SK-N-MC (cell line): ENCODE measurements at regions not wholly inside any gene's neighbourhood (a gene's known extent, or its start where the extent isn't known, plus 50 kb on each side); places are given as distances from the start of the nearest gene placed in this dataset.

ENCODE experiments used
- EZH2 ChIP-seq: fragments of 200-600 bp; sonication (generic); IDR thresholded peaks from one replicate; pipeline ENCODE4 v1.6.1; 2017; ENCODE audit warnings: antibody characterized with exemption
- POLR2AphosphoS5 ChIP-seq: IDR thresholded peaks from 2 replicates; pipeline ENCODE4 v1.6.1; 2012; ENCODE audit warnings: mild to moderate bottlenecking, low read depth, low read length, borderline replicate concordance

- TF ChIP-seq EZH2: no peak
- no peak for TF ChIP-seq POLR2AphosphoS5
Observed at GRCh38 chr4:4711902-4712301, 147.6 kb upstream of the MSX1 start.
